Thyroid gland (tissue), 4 donors: ENCODE measurements at regions not wholly inside any gene's neighbourhood (a gene's known extent, or its start where the extent isn't known, plus 50 kb on each side); places are given as distances from the start of the nearest gene placed in this dataset.

Source experiments
- POLR2A ChIP-seq, 2 donors: fragments of 450-650 bp; IDR thresholded peaks; one replicate each; pipeline ENCODE4 v1.6.1; 2017; ENCODE audit warnings: antibody characterized with exemption in 2 of 2, mild to moderate bottlenecking in 2 of 2, moderate library complexity in 1 of 2
- TF ChIP-seq, protein P1 (sequence below), 6 experiments: fragments of 200-600 bp in 3 of 6; fragments of 450-650 bp in 3 of 6; sonication (generic) in 3 of 6; IDR thresholded peaks; one replicate each; pipeline ENCODE4 v1.5.1; 2016 to 2019; ENCODE audit warnings: antibody characterized with exemption in 6 of 6, mild to moderate bottlenecking in 2 of 6, inconsistent platforms in 1 of 6, moderate library complexity in 1 of 6

DNA sequence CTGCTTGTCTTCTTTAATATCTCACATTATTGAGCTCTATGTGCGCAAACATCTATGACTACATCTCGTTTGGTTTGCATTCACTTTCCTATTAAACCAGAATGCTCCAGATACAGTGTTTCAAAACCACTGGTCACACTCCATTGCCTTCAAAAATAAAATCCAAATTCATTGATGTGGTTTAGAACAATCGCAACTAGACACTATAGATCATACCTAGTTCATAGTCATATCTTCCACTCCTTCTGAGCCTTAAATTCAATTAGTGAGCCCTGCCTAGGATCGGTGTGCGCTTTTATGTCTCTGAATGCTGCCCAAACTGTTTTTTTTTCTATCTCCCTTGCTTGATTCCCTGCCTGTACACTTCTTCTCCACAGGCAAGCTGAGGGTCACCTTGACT lies 238.5 kb upstream of the RGPD4 start:
- TF ChIP-seq, protein P1, sequence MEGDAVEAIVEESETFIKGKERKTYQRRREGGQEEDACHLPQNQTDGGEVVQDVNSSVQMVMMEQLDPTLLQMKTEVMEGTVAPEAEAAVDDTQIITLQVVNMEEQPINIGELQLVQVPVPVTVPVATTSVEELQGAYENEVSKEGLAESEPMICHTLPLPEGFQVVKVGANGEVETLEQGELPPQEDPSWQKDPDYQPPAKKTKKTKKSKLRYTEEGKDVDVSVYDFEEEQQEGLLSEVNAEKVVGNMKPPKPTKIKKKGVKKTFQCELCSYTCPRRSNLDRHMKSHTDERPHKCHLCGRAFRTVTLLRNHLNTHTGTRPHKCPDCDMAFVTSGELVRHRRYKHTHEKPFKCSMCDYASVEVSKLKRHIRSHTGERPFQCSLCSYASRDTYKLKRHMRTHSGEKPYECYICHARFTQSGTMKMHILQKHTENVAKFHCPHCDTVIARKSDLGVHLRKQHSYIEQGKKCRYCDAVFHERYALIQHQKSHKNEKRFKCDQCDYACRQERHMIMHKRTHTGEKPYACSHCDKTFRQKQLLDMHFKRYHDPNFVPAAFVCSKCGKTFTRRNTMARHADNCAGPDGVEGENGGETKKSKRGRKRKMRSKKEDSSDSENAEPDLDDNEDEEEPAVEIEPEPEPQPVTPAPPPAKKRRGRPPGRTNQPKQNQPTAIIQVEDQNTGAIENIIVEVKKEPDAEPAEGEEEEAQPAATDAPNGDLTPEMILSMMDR (IDR thresholded peaks at IDR 0.05): no peak
- TF ChIP-seq POLR2A (IDR thresholded peaks at IDR 0.05): no peak
